Loucy (cell line): ENCODE measurements at regions not wholly inside any gene's neighbourhood (a gene's known extent, or its start where the extent isn't known, plus 50 kb on each side); places are given as distances from the start of the nearest gene placed in this dataset.

Source experiments
- CTCF ChIP-seq: fragments of 200-600 bp; sonication (generic); conservative IDR thresholded peaks from 2 replicates; pipeline ENCODE4 v1.5.1; 2014; ENCODE audit warnings: mild to moderate bottlenecking, antibody characterized with exemption, low read length
- EZH2phosphoT487 ChIP-seq: fragments of 200-600 bp; IDR thresholded peaks from 2 replicates; pipeline ENCODE4 v1.6.1; 2018; ENCODE audit warnings: antibody characterized with exemption, mild to moderate bottlenecking, moderate library complexity, borderline replicate concordance

- no peak for TF ChIP-seq CTCF
- no peak for TF ChIP-seq EZH2phosphoT487
These were observed 648.5 kb downstream of the NR2F2 start for GRCh38 chr15:96978937-96979473.
